HG02610 (cell line): ENCODE measurements at regions not wholly inside any gene's neighbourhood (a gene's known extent, or its start where the extent isn't known, plus 50 kb on each side); places are given as distances from the start of the nearest gene placed in this dataset.
"Not testable (repeated sequence)": the region's sequence is repeated elsewhere in the genome, so short reads cannot be mapped to it uniquely, and the experiment has no call there.

Source experiments
- ATAC-seq: cut with Tn5 transposase; IDR thresholded peaks from one replicate; pipeline ENCODE4 v1.9.1; 2021; ENCODE audit warnings: mild to moderate bottlenecking, moderate library complexity; ENCODE audit not compliant: unreplicated experiment

GRCh38 chr16:48059190-48059589, 96.6 kb downstream of the ABCC12 start:
- not testable (repeated sequence) for ATAC-seq

GRCh38 chr16:48057048-48057447, 98.7 kb downstream of the ABCC12 start:
- no peak for ATAC-seq

- no peak for ATAC-seq
These were observed 100.8 kb downstream of the ABCC12 start for GRCh38 chr16:48054881-48055601.

- ATAC-seq, result no peak
These were observed 102.4 kb downstream of the ABCC12 start for GRCh38 chr16:48053418-48053745.

- ATAC-seq, result no peak
These were observed 102.9 kb downstream of the ABCC12 start for GRCh38 chr16:48052731-48053417.

GRCh38 chr16:48050871-48051270, 104.9 kb downstream of the ABCC12 start:
- no peak for ATAC-seq

GRCh38 chr16:48049847-48050246, 105.9 kb downstream of the ABCC12 start:
- no peak for ATAC-seq

- ATAC-seq, result no peak
These were observed 108.1 kb downstream of the ABCC12 start for GRCh38 chr16:48047720-48048119.

GRCh38 chr16:48047241-48047640, 108.6 kb downstream of the ABCC12 start:
- ATAC-seq, result no peak

GRCh38 chr16:48044117-48044516, 111.7 kb downstream of the ABCC12 start:
- ATAC-seq, result no peak

- ATAC-seq, result no peak
These were observed 113.8 kb downstream of the ABCC12 start for GRCh38 chr16:48041981-48042421.

GRCh38 chr16:48035142-48035541, 120.7 kb downstream of the ABCC12 start:
- no peak for ATAC-seq

GRCh38 chr16:48030926-48031325, 124.9 kb downstream of the ABCC12 start:
- ATAC-seq, result no peak

- ATAC-seq, result no peak
These were observed 126.0 kb downstream of the ABCC12 start for GRCh38 chr16:48029768-48030167.

GRCh38 chr16:48025359-48025758, 130.4 kb downstream of the ABCC12 start:
- no peak for ATAC-seq

- ATAC-seq, result no peak
These were observed 131.8 kb downstream of the ABCC12 start for GRCh38 chr16:48024042-48024441.

- ATAC-seq, result no peak
These were observed 133.3 kb downstream of the ABCC12 start for GRCh38 chr16:48022496-48022895.

GRCh38 chr16:48020617-48021016, 135.2 kb downstream of the ABCC12 start:
- not testable (repeated sequence) for ATAC-seq

- ATAC-seq, result no peak
These were observed 141.3 kb downstream of the ABCC12 start for GRCh38 chr16:48014349-48015135.

GRCh38 chr16:48013491-48013901, 142.3 kb downstream of the ABCC12 start:
- ATAC-seq, result no peak

GRCh38 chr16:48011878-48012658, 143.7 kb downstream of the ABCC12 start:
- ATAC-seq, result no peak
